ENCODE measurements at regions not wholly inside any gene's neighbourhood (a gene's known extent, or its start where the extent isn't known, plus 50 kb on each side); places are given as distances from the start of the nearest gene placed in this dataset.

DNA sequence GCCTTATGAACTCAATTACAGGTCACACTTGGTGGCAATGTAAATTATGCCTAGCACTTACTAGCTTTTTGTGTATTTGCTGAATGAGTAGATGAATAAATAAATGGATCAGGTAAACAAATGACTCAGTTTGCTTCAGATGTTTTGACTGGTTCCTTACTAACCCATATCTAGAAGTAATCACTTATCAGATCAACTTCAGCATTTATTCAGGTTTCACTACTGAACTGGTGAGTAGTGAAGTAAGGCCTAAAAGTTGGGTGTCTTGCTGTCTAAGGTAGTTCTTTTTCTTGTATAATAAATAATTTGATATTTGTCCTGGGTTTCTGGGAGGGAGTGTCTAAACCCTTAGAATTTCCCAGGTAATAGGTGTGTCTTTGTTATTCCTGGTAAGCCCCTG lies 205.0 kb downstream of the UXS1 start:
- no peak for TF ChIP-seq CTCF (IDR thresholded peaks at IDR 0.05; ENCODE audit: control insufficient read depth, insufficient read depth, low read depth, low read length, missing control alignments)
- no peak overlapping the region for H3K4me3 ChIP-seq (ENCODE audit: control insufficient read depth, low read depth, low read length)
- no peak for DNase-seq (ENCODE audit: low read depth)

DNA sequence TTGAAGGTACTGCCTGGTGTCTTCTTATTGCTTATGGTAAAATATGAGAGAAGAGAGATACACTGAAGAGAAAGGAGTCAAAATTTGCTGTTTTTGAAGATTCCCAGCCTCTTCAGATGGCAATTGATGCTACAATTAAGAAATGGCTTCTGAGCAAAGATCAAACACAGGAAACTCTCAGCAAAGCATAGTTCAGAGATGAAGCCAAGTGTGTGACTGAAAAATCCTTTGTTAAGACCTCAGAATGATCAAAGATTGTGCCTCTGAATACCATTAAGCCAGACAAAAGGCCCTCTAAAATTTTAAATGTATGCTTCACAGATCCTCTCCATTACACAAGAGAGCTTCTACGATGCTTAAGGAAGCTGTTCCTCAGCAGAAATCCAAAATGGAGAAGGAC lies 216.3 kb downstream of the UXS1 start:
- TF ChIP-seq CTCF (IDR thresholded peaks at IDR 0.05; ENCODE audit: control insufficient read depth, insufficient read depth, low read depth, low read length, missing control alignments): no peak
- no peak overlapping the region for H3K4me3 ChIP-seq (ENCODE audit: control insufficient read depth, low read depth, low read length)
- DNase-seq (ENCODE audit: low read depth): no peak

DNA sequence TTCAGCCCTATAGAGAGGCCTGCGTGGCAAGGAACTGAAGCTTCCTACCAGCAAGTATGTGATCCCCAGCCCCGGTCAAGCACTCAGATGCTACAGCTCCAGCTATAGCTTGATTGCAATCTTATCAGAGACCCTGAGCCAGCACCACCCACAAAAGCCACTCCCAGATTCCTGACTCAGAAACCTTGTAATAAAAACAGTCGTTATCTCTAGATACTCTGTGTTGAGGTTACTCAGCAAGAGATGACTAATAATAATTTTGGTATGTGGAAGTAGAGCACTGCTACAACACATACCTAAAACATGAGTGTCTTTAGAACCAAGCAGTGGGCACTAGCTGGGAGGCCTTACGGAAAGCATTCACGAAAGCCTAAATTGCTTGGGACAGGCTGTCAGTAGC lies 216.9 kb downstream of the UXS1 start:
- no peak for TF ChIP-seq CTCF (IDR thresholded peaks at IDR 0.05; ENCODE audit: control insufficient read depth, insufficient read depth, low read depth, low read length, missing control alignments)
- peak; percentile 69 for DNase-seq (ENCODE audit: low read depth)

GRCh38 chr2:105974812-105975211 lies 219.3 kb downstream of the UXS1 start:
- TF ChIP-seq CTCF (IDR thresholded peaks at IDR 0.05; ENCODE audit: control insufficient read depth, insufficient read depth, low read depth, low read length, missing control alignments): no peak
- DNase-seq (ENCODE audit: low read depth): no peak

More for the DNA sequence above, 216.9 kb downstream of the UXS1 start:
- no peak overlapping the region for H3K4me3 ChIP-seq (ENCODE audit: control insufficient read depth, low read depth, low read length)

GRCh38 chr2:105972927-105973326 lies 221.2 kb downstream of the UXS1 start:
- DNase-seq (ENCODE audit: low read depth): no peak
- TF ChIP-seq CTCF (IDR thresholded peaks at IDR 0.05; ENCODE audit: control insufficient read depth, insufficient read depth, low read depth, low read length, missing control alignments): no peak
- H3K4me3 ChIP-seq (ENCODE audit: control insufficient read depth, low read depth, low read length): no peak overlapping the region

More at GRCh38 chr2:105974812-105975211, 219.3 kb downstream of the UXS1 start:
- no peak overlapping the region for H3K4me3 ChIP-seq (ENCODE audit: control insufficient read depth, low read depth, low read length)

- no peak for TF ChIP-seq CTCF (IDR thresholded peaks at IDR 0.05; ENCODE audit: control insufficient read depth, insufficient read depth, low read depth, low read length, missing control alignments)
- no peak overlapping the region for H3K4me3 ChIP-seq (ENCODE audit: control insufficient read depth, low read depth, low read length)
- no peak for DNase-seq (ENCODE audit: low read depth)
Measured at GRCh38 chr2:105972246-105972645, 221.9 kb downstream of the UXS1 start.

DNA sequence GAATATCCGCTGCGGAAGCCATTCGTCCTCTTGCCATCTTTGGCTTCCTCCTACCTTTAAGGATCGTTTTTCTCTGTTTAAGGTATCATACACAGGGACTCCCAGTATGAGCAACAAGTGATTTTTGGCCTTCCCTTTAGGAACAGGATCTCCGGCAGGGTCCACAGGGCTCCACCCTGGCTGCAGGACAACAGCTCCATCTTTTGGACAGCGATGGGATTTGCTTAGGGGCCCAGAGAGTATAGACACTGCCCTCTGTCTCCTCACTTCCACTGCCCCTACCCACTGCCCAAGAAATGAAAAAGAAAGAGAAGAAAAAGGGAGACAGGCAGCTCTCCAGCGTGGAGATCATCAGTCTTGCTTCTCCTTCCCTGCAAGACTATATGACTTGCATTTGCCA lies 224.5 kb downstream of the UXS1 start:
- no peak for TF ChIP-seq CTCF (IDR thresholded peaks at IDR 0.05; ENCODE audit: control insufficient read depth, insufficient read depth, low read depth, low read length, missing control alignments)
- no peak for DNase-seq (ENCODE audit: low read depth)
- no peak overlapping the region for H3K4me3 ChIP-seq (ENCODE audit: control insufficient read depth, low read depth, low read length)
